OCI-LY1 (cell line): ENCODE measurements at regions not wholly inside any gene's neighbourhood (a gene's known extent, or its start where the extent isn't known, plus 50 kb on each side); places are given as distances from the start of the nearest gene placed in this dataset.

Source experiments
- H2AFZ ChIP-seq: fragments of 200-600 bp; sonication (generic), shearing (Covaris generic); 2 replicates; pipeline ENCODE4 v1.6.0; 2014; ENCODE audit warnings: antibody characterized with exemption, mild to moderate bottlenecking, low read length
- H3F3A ChIP-seq: fragments of 200-600 bp; sonication (generic), shearing (Covaris generic); 2 replicates; pipeline ENCODE4 v1.6.0; 2014; ENCODE audit warnings: mild to moderate bottlenecking, antibody characterized with exemption, low read length, moderate library complexity; ENCODE audit not compliant: insufficient read depth
- H3K27ac ChIP-seq: fragments of 200-600 bp; sonication (generic); 2 replicates; pipeline ENCODE4 v1.5.1; 2014; ENCODE audit warnings: low read length, mixed run types, mild to moderate bottlenecking, low read depth; ENCODE audit not compliant: poor library complexity, severe bottlenecking
- H3K27me3 ChIP-seq: fragments of 200-600 bp; sonication (generic); 2 replicates; pipeline ENCODE4 v1.6.0; 2014; ENCODE audit warnings: antibody characterized with exemption, mild to moderate bottlenecking, low read length, moderate library complexity; ENCODE audit not compliant: insufficient read depth
- H3K36me3 ChIP-seq: fragments of 200-600 bp; sonication (generic); 2 replicates; pipeline ENCODE4 v1.6.1; 2014; ENCODE audit warnings: mild to moderate bottlenecking, antibody characterized with exemption, low read length, moderate library complexity, mixed read lengths; ENCODE audit not compliant: insufficient read depth
- H3K4me1 ChIP-seq: fragments of 200-600 bp; sonication (generic); 2 replicates; pipeline ENCODE4 v1.5.1; 2014; ENCODE audit warnings: mild to moderate bottlenecking, low read length, moderate library complexity; ENCODE audit not compliant: insufficient read depth, severe bottlenecking
- H3K4me2 ChIP-seq: fragments of 200-600 bp; sonication (generic), shearing (Covaris generic); 2 replicates; pipeline ENCODE4 v1.6.1; 2014; ENCODE audit warnings: low read length
- H3K4me3 ChIP-seq: fragments of 200-600 bp; sonication (generic); 2 replicates; pipeline ENCODE4 v1.5.1; 2014; ENCODE audit warnings: low read length, low read depth, mild to moderate bottlenecking, mixed read lengths; ENCODE audit not compliant: poor library complexity, severe bottlenecking
- H3K79me2 ChIP-seq: fragments of 200-600 bp; shearing (Covaris generic); 2 replicates; pipeline ENCODE4 v1.6.1; 2016; ENCODE audit warnings: mixed run types, low read length, mixed read lengths; ENCODE audit not compliant: insufficient read depth
- H3K9ac ChIP-seq: fragments of 200-600 bp; sonication (generic), shearing (Covaris generic); 2 replicates; pipeline ENCODE4 v1.6.1; 2014; ENCODE audit warnings: mild to moderate bottlenecking, low read length, mixed read lengths
- H3K9me2 ChIP-seq: fragments of 200-600 bp; sonication (generic), shearing (Covaris generic); 2 replicates; pipeline ENCODE4 v1.6.1; 2014; ENCODE audit warnings: low read depth, mild to moderate bottlenecking, low read length, mixed read lengths
- H3K9me3 ChIP-seq: fragments of 200-600 bp; shearing (Covaris generic); 2 replicates; pipeline ENCODE4 v1.6.1; 2014; ENCODE audit warnings: low read length, mixed read lengths
- H4K20me1 ChIP-seq: fragments of 200-600 bp; sonication (generic), shearing (Covaris generic); 2 replicates; pipeline ENCODE4 v1.6.0; 2016; ENCODE audit warnings: mild to moderate bottlenecking, low read length; ENCODE audit not compliant: insufficient read depth
- CTCF ChIP-seq: fragments of 200-600 bp; sonication (generic), shearing (Covaris generic); IDR thresholded peaks from 2 replicates; pipeline ENCODE4 v1.5.1; 2017; ENCODE audit warnings: mild to moderate bottlenecking, antibody characterized with exemption, low read length, moderate library complexity, mixed read lengths
- EZH2 ChIP-seq: fragments of 200-600 bp; sonication (generic), shearing (Covaris generic); IDR thresholded peaks from 2 replicates; pipeline ENCODE4 v1.8.0; 2017; ENCODE audit warnings: borderline replicate concordance, mixed run types, mild to moderate bottlenecking, antibody characterized with exemption, low read length, moderate library complexity, mixed read lengths

DNA sequence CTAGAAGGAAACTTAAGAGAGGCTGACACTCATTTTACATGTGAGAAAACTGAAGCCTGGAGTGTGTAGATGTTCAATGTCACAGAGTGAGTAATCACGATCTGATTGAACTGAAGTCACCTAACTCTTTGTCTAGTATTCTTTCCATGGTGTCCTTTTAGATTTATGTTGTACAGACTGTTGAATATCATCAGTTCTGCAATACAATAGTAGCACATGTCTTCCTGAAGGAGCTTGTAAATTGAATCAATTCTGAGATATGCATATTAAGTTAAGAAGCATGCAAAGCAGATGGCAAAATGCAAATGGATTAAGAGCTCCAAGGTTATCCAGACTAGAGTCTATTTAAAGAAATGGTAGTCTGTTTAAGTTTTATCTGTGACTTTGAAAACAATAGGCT is 484.9 kb upstream of the CRIM1 start:
- H3K9me3 ChIP-seq, result no peaks in the 10 kb centered on the region
- no peak overlapping the region for H2AFZ ChIP-seq
- H3K4me2 ChIP-seq, result no peak overlapping the region
- no peaks in the 10 kb centered on the region for H3K36me3 ChIP-seq
- no peak overlapping the region for H3K4me3 ChIP-seq
- no peaks in the 10 kb centered on the region for H3K4me1 ChIP-seq
- H3K27ac ChIP-seq, result no peak overlapping the region
- no peak for TF ChIP-seq EZH2
- no peak for TF ChIP-seq CTCF
- H3K79me2 ChIP-seq, result no peaks in the 10 kb centered on the region
- no peaks in the 10 kb centered on the region for H3K27me3 ChIP-seq
- H3F3A ChIP-seq, result no peaks in the 10 kb centered on the region
- no peaks in the 10 kb centered on the region for H4K20me1 ChIP-seq
- H3K9ac ChIP-seq, result no peak overlapping the region
- H3K9me2 ChIP-seq, result no peaks in the 10 kb centered on the region

DNA sequence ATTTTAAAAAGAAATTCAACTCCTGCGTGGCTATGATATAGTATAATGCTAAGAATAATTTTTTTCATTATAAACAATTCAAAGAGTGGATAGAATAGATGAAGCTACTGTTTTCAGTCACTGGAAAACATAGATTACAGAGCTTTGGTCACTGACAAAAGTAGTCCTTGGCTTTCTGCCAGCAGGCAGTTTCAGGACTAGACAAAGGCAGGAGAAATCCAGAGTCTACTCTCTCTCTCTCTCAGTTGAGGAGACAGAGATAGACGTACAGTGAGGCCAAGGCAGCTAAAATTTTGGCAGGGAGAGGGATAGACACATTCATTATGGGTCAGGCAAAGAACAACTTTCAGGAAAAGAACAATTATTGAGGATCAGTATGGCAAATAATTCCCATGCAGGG is 491.4 kb upstream of the CRIM1 start:
- Histone ChIP-seq H2AFZ (no peak overlapping the region), H3K4me3 (no peak overlapping the region)
- TF ChIP-seq CTCF, result no peak
- TF ChIP-seq EZH2, result no peak

DNA sequence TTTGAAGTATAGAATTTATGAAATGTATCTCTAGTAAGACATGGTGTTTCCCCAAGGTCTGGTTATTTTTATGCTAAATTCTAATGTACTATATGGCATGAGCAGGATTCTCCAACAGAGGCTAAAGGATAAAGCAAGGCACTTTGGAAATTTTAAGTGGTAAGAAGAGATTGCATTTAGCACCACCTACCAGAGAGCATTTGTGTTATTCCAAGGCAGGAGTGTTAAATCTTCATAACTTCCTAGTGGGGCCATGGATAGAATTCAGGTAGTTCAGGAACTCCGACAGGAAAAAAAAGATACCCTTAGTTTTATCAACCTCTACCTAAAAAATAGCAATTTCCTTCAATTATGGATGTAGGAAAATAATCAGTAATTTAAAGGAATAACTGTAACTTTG is 497.4 kb upstream of the CRIM1 start:
- no peak overlapping the region for H3K4me3 ChIP-seq
- TF ChIP-seq CTCF (no peak), EZH2 (no peak)
- H4K20me1 ChIP-seq, result no peaks in the 10 kb centered on the region

More for the DNA sequence above, 491.4 kb upstream of the CRIM1 start:
- Histone ChIP-seq H3F3A (no peaks in the 10 kb centered on the region), H3K9me2 (no peaks in the 10 kb centered on the region), H3K9me3 (no peaks in the 10 kb centered on the region), H4K20me1 (no peaks in the 10 kb centered on the region), H3K36me3 (no peaks in the 10 kb centered on the region), H3K79me2 (no peaks in the 10 kb centered on the region), H3K27ac (no peak overlapping the region), H3K4me1 (no peaks in the 10 kb centered on the region), H3K9ac (no peak overlapping the region), H3K27me3 (no peaks in the 10 kb centered on the region), H3K4me2 (no peak overlapping the region)

More for the DNA sequence above, 497.4 kb upstream of the CRIM1 start:
- no peaks in the 10 kb centered on the region for H3K9me3 ChIP-seq
- no peak overlapping the region for H3K4me2 ChIP-seq
- H3K79me2 ChIP-seq, result no peaks in the 10 kb centered on the region
- H3F3A ChIP-seq, result no peaks in the 10 kb centered on the region
- H3K9me2 ChIP-seq, result no peaks in the 10 kb centered on the region
- H3K27me3 ChIP-seq, result no peaks in the 10 kb centered on the region
- H2AFZ ChIP-seq, result no peak overlapping the region
- H3K4me1 ChIP-seq, result no peaks in the 10 kb centered on the region
- no peak overlapping the region for H3K9ac ChIP-seq
- H3K27ac ChIP-seq, result no peak overlapping the region
- no peaks in the 10 kb centered on the region for H3K36me3 ChIP-seq
